ENCODE measurements at regions not wholly inside any gene's neighbourhood (a gene's known extent, or its start where the extent isn't known, plus 50 kb on each side); places are given as distances from the start of the nearest gene placed in this dataset.

DNA sequence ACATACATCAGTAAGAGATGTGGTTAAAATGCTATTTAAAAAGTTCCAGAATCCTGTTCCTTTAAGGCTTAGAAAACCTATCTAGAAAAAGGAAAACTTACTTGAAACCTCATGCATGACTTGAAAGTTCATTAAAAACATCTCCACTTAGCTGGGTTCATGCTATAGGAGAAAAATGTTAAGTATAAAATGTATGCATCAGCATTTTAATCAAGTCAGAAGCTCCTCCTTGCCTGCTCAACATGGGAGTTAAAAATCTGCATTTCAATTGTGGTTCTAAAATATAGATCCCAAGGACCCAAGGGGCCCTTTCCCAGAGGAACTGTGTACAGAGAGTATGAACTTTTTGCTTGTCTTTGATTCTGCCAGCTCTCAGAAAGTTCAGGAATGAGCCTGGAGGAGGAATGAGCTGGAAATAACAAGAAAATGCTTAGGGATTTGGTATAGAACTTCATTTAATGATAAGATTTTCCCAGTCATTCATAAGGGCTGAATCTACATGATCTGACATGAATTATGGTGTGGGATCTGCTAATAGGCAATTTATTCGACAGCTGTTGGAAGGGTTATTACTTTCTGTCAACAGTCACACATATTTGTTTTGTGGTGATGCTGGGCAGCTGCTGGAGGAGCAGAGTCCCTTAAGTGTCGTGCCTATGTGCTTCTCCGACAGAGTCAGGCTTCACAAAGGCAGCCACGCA, 85.6 kb upstream of the MTPN start:
- ATAC-seq = no peak

DNA sequence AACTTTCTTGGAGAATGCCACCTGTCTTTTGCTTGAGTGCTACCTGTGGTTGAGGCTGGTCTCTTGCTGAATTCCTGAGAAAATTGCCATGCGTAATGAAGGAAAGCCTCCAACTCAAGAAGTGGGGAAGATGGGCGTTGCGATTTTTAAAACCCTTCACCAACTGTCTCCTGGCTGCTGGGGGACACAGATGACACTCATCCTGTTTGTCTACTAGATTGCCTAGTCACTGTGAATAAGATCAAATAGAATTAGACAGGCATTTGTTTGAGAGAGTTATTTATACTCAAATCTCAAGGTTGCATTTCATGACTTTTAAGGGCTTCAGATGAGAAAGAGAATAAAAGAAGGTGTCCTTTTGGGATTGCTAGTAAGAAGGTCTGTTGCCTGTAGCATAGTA, 84.3 kb upstream of the MTPN start:
- Histone ChIP-seq H3K9me3 (no peaks in the 10 kb centered on the region), H3K4me3 (no peak overlapping the region), H3K27ac (no peak overlapping the region), H3K4me2 (no peak overlapping the region), H3K4me1 (no peaks in the 10 kb centered on the region)
- TF ChIP-seq TP53 (CRISPR knock-in tag; IDR thresholded peaks at IDR 0.05) (no peak), ZFP36 (IDR thresholded peaks at IDR 0.05; ENCODE audit: borderline replicate concordance, partially characterized antibody) (no peak), NFE2L2 (conservative IDR thresholded peaks at IDR 0.05; ENCODE audit: low read length) (no peak), SREBF2 (IDR thresholded peaks at IDR 0.05) (no peak), ZSCAN20 (CRISPR knock-in tag; IDR thresholded peaks at IDR 0.05) (no peak), RARB (CRISPR knock-in tag; IDR thresholded peaks at IDR 0.05) (no peak)
- TF ChIP-seq, protein P1, sequence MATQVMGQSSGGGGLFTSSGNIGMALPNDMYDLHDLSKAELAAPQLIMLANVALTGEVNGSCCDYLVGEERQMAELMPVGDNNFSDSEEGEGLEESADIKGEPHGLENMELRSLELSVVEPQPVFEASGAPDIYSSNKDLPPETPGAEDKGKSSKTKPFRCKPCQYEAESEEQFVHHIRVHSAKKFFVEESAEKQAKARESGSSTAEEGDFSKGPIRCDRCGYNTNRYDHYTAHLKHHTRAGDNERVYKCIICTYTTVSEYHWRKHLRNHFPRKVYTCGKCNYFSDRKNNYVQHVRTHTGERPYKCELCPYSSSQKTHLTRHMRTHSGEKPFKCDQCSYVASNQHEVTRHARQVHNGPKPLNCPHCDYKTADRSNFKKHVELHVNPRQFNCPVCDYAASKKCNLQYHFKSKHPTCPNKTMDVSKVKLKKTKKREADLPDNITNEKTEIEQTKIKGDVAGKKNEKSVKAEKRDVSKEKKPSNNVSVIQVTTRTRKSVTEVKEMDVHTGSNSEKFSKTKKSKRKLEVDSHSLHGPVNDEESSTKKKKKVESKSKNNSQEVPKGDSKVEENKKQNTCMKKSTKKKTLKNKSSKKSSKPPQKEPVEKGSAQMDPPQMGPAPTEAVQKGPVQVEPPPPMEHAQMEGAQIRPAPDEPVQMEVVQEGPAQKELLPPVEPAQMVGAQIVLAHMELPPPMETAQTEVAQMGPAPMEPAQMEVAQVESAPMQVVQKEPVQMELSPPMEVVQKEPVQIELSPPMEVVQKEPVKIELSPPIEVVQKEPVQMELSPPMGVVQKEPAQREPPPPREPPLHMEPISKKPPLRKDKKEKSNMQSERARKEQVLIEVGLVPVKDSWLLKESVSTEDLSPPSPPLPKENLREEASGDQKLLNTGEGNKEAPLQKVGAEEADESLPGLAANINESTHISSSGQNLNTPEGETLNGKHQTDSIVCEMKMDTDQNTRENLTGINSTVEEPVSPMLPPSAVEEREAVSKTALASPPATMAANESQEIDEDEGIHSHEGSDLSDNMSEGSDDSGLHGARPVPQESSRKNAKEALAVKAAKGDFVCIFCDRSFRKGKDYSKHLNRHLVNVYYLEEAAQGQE (IDR thresholded peaks at IDR 0.05) = no peak
- TF ChIP-seq, protein P2, sequence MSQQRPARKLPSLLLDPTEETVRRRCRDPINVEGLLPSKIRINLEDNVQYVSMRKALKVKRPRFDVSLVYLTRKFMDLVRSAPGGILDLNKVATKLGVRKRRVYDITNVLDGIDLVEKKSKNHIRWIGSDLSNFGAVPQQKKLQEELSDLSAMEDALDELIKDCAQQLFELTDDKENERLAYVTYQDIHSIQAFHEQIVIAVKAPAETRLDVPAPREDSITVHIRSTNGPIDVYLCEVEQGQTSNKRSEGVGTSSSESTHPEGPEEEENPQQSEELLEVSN (IDR thresholded peaks at IDR 0.05; ENCODE audit: borderline replicate concordance, low read depth) = no peak
- FAIRE-seq (no peak), ATAC-seq (no peak), DNase-seq (ENCODE audit: low read depth in 1 of 2, low spot score in 1 of 2) (no peak)
- ChIA-PET POLR2A (no interaction called here), CTCF (no interaction called here)
- 61% methylated on average over 3 of the region's 3 CpGs for WGBS (ENCODE audit: missing lambda C conversion rate)

More for the DNA sequence above, 85.6 kb upstream of the MTPN start:
- TF ChIP-seq MAFK (IDR thresholded peaks at IDR 0.05; ENCODE audit: partially characterized antibody) (peak; percentile 77), NR3C1 (IDR thresholded peaks at IDR 0.05) (no peak)
- FAIRE-seq = no peak
- DNase-seq (ENCODE audit: low read depth in 1 of 2, low spot score in 1 of 2) = no peak
- Histone ChIP-seq H3K4me1 (no peaks in the 10 kb centered on the region), H3K9me3 (no peaks in the 10 kb centered on the region), H3K4me2 (no peak overlapping the region), H3K4me3 (no peak overlapping the region), H3K27ac (no peak overlapping the region)
- WGBS (ENCODE audit: missing lambda C conversion rate) = 10% methylated on average over 4 of the region's 4 CpGs
- ChIA-PET POLR2A (no interaction called here), CTCF (no interaction called here)

DNA sequence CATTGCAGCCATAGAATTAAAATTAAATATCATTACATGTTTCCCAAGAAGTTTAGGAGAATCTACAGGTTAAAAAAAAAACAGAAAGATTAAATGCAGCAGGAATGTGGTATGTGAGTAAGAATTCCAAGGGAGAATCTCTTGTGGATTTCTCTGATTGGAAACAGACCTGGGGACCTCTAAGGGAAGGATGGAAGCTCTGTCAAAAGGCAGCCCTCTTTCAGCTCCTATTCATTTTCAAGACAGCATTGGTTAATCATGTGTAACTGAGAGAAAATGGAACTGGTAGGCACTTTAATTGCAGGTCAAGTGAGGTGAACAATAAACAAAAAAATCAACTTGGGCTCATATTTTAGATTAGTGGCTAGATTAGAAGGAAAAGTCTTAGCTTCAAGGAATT, 81.4 kb upstream of the MTPN start:
- Histone ChIP-seq H3K4me2 (no peak overlapping the region), H3K4me3 (no peak overlapping the region), H3K4me1 (no peaks in the 10 kb centered on the region), H3K9me3 (no peaks in the 10 kb centered on the region), H3K27ac (no peak overlapping the region)
- TF ChIP-seq PHF8 (IDR thresholded peaks at IDR 0.05; ENCODE audit: borderline replicate concordance, low read depth) (no peak), RCOR1 (IDR thresholded peaks at IDR 0.05; ENCODE audit: low read depth, low read length) (no peak), CHD2 (IDR thresholded peaks at IDR 0.05; ENCODE audit: low read length, partially characterized antibody) (no peak), KDM1A (IDR thresholded peaks at IDR 0.05; ENCODE audit: low read depth) (no peak)
- no peak for FAIRE-seq
- POLR2A ChIA-PET = no interaction called here
- no peak for DNase-seq (ENCODE audit: low read depth in 1 of 2, low spot score in 1 of 2)
- ATAC-seq = no peak
- CTCF ChIA-PET = interaction anchor here (0.6 kb wide), 1 partner anchor 1149 kb away, joined by 3 read pairs; no protein-coding TSS in a partner anchor

DNA sequence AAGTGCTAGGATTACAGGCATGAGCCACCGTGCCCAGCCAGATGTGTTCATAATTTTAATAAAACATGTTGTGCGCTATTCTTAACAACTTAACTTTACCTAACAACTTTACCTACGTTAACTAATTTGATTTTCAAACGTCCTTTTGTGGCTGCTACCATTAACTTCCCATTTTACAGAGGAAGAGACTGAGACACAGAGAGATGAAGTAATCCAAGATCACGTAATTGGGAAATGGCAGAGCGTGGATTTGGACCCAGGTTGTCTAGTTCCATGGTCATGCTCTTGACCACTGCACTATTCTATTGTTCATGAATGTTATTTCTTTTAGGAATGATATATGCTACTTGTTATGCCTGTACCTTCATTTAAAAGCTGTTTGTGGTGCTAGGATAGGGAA, 80.3 kb upstream of the MTPN start:
- 12% methylated on average over 6 of the region's 6 CpGs for WGBS (ENCODE audit: missing lambda C conversion rate)
- no peak overlapping the region for H3K27ac ChIP-seq
- H3K4me2 ChIP-seq = no peak overlapping the region
- DNase-seq (ENCODE audit: low read depth in 1 of 2, low spot score in 1 of 2) (no peak), FAIRE-seq (no peak), ATAC-seq (no peak)
- no peaks in the 10 kb centered on the region for H3K4me1 ChIP-seq
- H3K4me3 ChIP-seq = no peak overlapping the region
- ChIA-PET POLR2A (no interaction called here), CTCF (interaction anchor here (1.2 kb wide), 1 partner anchor 256 kb away, joined by 3 read pairs; no protein-coding TSS in a partner anchor)
- H3K9me3 ChIP-seq = no peaks in the 10 kb centered on the region
- TF ChIP-seq RARB (CRISPR knock-in tag; IDR thresholded peaks at IDR 0.05) = no peak
- TF ChIP-seq, protein P3, sequence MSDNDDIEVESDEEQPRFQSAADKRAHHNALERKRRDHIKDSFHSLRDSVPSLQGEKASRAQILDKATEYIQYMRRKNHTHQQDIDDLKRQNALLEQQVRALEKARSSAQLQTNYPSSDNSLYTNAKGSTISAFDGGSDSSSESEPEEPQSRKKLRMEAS (IDR thresholded peaks at IDR 0.05) = no peak
- no peak for TF ChIP-seq CBX8 (IDR thresholded peaks at IDR 0.05)
- TF ChIP-seq, protein P2 (IDR thresholded peaks at IDR 0.05; ENCODE audit: borderline replicate concordance, low read depth) = no peak
- TF ChIP-seq HOXA7 (CRISPR knock-in tag; IDR thresholded peaks at IDR 0.05) = no peak
- TF ChIP-seq EP300 (IDR thresholded peaks at IDR 0.05) = no peak
